Mucosa of stomach (tissue), 1 donor: ENCODE measurements at regions not wholly inside any gene's neighbourhood (a gene's known extent, or its start where the extent isn't known, plus 50 kb on each side); places are given as distances from the start of the nearest gene placed in this dataset.

ENCODE experiments used
- H3K27me3 ChIP-seq: one replicate; pipeline ENCODE4 v1.7.0; 2013; ENCODE audit warnings: mild to moderate bottlenecking, low read length; ENCODE audit not compliant: control insufficient read depth, insufficient read depth
- H3K36me3 ChIP-seq: one replicate; pipeline ENCODE4 v1.7.0; 2013; ENCODE audit warnings: low read length; ENCODE audit not compliant: control insufficient read depth, insufficient read depth
- H3K4me1 ChIP-seq: one replicate; pipeline ENCODE4 v1.7.0; 2013; ENCODE audit warnings: mild to moderate bottlenecking, low read length; ENCODE audit not compliant: control insufficient read depth, insufficient read depth
- H3K4me3 ChIP-seq: one replicate; pipeline ENCODE4 v1.7.0; 2013; ENCODE audit warnings: low read length
- H3K9ac ChIP-seq: one replicate; pipeline ENCODE4 v1.7.0; 2013; ENCODE audit warnings: mild to moderate bottlenecking, low read length, moderate library complexity
- H3K9me3 ChIP-seq: one replicate; pipeline ENCODE4 v1.7.0; 2013; ENCODE audit warnings: mild to moderate bottlenecking, low read length, moderate library complexity; ENCODE audit not compliant: control insufficient read depth
- donor health status: Pancreatic carcinoma.

- Histone ChIP-seq H3K4me1 (no peaks in the 10 kb centered on the region), H3K9me3 (no peaks in the 10 kb centered on the region), H3K36me3 (no peaks in the 10 kb centered on the region), H3K9ac (no peak overlapping the region), H3K4me3 (no peak overlapping the region), H3K27me3 (no peaks in the 10 kb centered on the region)
Observed at GRCh38 chr3:152040319-152040718, 166.9 kb downstream of the SUCNR1 start.

GRCh38 chr3:152043620-152044019 is 170.2 kb downstream of the SUCNR1 start:
- no peaks in the 10 kb centered on the region for H3K9me3 ChIP-seq
- H3K4me1 ChIP-seq = no peaks in the 10 kb centered on the region
- H3K9ac ChIP-seq = no peak overlapping the region
- no peak overlapping the region for H3K4me3 ChIP-seq
- H3K27me3 ChIP-seq = no peaks in the 10 kb centered on the region
- no peaks in the 10 kb centered on the region for H3K36me3 ChIP-seq

DNA sequence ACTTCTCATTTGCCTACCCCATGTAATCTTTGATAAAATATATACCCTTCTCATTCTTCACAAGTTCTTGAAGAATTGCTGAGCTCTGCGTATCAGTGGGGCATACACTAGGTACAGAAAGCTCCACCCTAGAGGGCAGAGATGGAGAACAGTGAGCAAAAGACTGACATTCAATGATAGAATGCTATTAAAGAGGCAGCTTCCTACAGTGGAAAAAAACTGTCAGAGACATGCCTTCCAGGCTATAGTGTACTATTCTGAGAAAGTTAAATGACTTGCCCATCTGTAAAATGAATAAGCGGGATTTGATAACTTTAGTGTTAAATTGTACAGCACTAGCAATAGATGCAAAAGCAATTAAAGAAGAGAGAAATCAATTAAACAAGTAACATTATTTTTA is 172.8 kb downstream of the SUCNR1 start:
- no peaks in the 10 kb centered on the region for H3K4me1 ChIP-seq
- no peaks in the 10 kb centered on the region for H3K36me3 ChIP-seq
- no peak overlapping the region for H3K9ac ChIP-seq
- no peaks in the 10 kb centered on the region for H3K9me3 ChIP-seq
- H3K4me3 ChIP-seq = no peak overlapping the region
- H3K27me3 ChIP-seq = no peaks in the 10 kb centered on the region

DNA sequence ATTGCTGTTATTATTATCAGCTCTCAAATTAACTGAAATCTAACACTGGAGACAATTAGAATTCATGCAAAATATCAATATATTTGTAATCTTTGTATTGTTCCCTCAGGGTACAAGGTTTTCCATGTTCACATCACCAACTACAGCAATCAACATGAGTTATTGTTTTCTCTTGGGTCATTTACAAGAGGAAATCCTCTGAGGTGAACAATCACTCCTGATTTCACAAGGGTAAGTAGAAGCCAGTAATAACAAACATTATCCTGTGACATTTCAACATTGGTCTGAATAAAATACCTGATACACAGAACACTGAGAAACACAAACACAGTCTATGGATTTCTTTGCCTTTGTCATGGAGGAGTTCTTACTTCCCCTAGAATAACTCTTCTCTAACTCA is 174.0 kb downstream of the SUCNR1 start:
- H3K27me3 ChIP-seq = no peaks in the 10 kb centered on the region
- no peak overlapping the region for H3K4me3 ChIP-seq
- H3K4me1 ChIP-seq = no peaks in the 10 kb centered on the region
- no peaks in the 10 kb centered on the region for H3K9me3 ChIP-seq
- H3K36me3 ChIP-seq = no peaks in the 10 kb centered on the region
- no peak overlapping the region for H3K9ac ChIP-seq

- H3K9ac ChIP-seq = no peak overlapping the region
- no peaks in the 10 kb centered on the region for H3K36me3 ChIP-seq
- no peaks in the 10 kb centered on the region for H3K9me3 ChIP-seq
- no peak overlapping the region for H3K4me3 ChIP-seq
- no peaks in the 10 kb centered on the region for H3K4me1 ChIP-seq
- no peaks in the 10 kb centered on the region for H3K27me3 ChIP-seq
Observed at GRCh38 chr3:152048831-152049230, 175.4 kb downstream of the SUCNR1 start.

GRCh38 chr3:152050903-152051302 is 177.5 kb downstream of the SUCNR1 start:
- Histone ChIP-seq H3K4me1 (no peaks in the 10 kb centered on the region), H3K36me3 (no peaks in the 10 kb centered on the region), H3K9ac (no peak overlapping the region), H3K27me3 (no peaks in the 10 kb centered on the region), H3K9me3 (no peaks in the 10 kb centered on the region), H3K4me3 (no peak overlapping the region)

- Histone ChIP-seq H3K36me3 (no peaks in the 10 kb centered on the region), H3K4me3 (no peak overlapping the region), H3K9ac (no peak overlapping the region), H3K4me1 (no peaks in the 10 kb centered on the region), H3K27me3 (no peaks in the 10 kb centered on the region), H3K9me3 (no peaks in the 10 kb centered on the region)
Observed at GRCh38 chr3:152051501-152052404, 178.3 kb downstream of the SUCNR1 start.

- Histone ChIP-seq H3K27me3 (no peaks in the 10 kb centered on the region), H3K9ac (no peak overlapping the region), H3K4me3 (no peak overlapping the region), H3K9me3 (no peaks in the 10 kb centered on the region), H3K36me3 (no peaks in the 10 kb centered on the region), H3K4me1 (no peaks in the 10 kb centered on the region)
Observed at GRCh38 chr3:152053866-152054265, 180.4 kb downstream of the SUCNR1 start.

- Histone ChIP-seq H3K36me3 (no peaks in the 10 kb centered on the region), H3K9ac (no peak overlapping the region), H3K27me3 (no peaks in the 10 kb centered on the region), H3K9me3 (no peaks in the 10 kb centered on the region), H3K4me3 (no peak overlapping the region), H3K4me1 (no peaks in the 10 kb centered on the region)
Observed at GRCh38 chr3:152054315-152054714, 180.9 kb downstream of the SUCNR1 start.

- Histone ChIP-seq H3K9me3 (no peaks in the 10 kb centered on the region), H3K4me3 (no peak overlapping the region), H3K9ac (no peak overlapping the region), H3K4me1 (no peaks in the 10 kb centered on the region), H3K27me3 (no peaks in the 10 kb centered on the region), H3K36me3 (no peaks in the 10 kb centered on the region)
Observed at GRCh38 chr3:152056073-152056472, 182.6 kb downstream of the SUCNR1 start.

GRCh38 chr3:152056481-152056880 is 183.0 kb downstream of the SUCNR1 start:
- Histone ChIP-seq H3K9me3 (no peaks in the 10 kb centered on the region), H3K9ac (no peak overlapping the region), H3K36me3 (no peaks in the 10 kb centered on the region), H3K27me3 (no peaks in the 10 kb centered on the region), H3K4me3 (no peak overlapping the region), H3K4me1 (no peaks in the 10 kb centered on the region)

DNA sequence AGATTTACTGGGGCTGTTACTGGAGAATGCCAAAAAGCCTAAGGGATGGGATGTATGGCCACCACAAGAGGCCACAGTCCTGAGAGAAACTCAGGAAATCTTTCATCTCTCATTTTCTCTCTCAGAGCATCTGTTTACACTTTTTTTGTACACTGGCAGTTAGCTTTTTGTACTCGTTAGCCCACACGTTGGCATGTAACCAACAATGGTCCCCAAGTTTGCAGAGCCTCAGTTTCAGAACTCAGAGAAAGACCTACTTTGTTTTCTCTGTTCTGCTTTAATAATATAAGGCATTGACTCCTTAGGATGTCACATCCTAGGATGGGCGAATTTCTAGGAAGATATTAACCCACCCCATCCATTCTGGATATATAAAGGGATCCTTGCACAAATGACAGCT is 183.5 kb downstream of the SUCNR1 start:
- no peaks in the 10 kb centered on the region for H3K9me3 ChIP-seq
- H3K36me3 ChIP-seq = no peaks in the 10 kb centered on the region
- H3K27me3 ChIP-seq = no peaks in the 10 kb centered on the region
- H3K4me1 ChIP-seq = no peaks in the 10 kb centered on the region
- no peak overlapping the region for H3K4me3 ChIP-seq
- no peak overlapping the region for H3K9ac ChIP-seq
